K562 (cell line): ENCODE measurements at regions not wholly inside any gene's neighbourhood (a gene's known extent, or its start where the extent isn't known, plus 50 kb on each side); places are given as distances from the start of the nearest gene placed in this dataset.

Source experiments
- ATAC-seq: fragments of 200-7000 bp; cut with Tn5 transposase; 3 replicates; pipeline ENCODE4 v1.9.1; 2020; ENCODE audit warnings: moderate library complexity
- BruUV-seq: library from RNA; stranded (reverse); fragments of 400-500 nt; replicated peaks from 2 replicates; lab custom pipeline; 2021; lab: Mats Ljungman, UMichigan
- CTCF ChIA-PET: fragments of 300-600 bp; formaldehyde crosslinking; extraction: SDS; loops from one replicate; lab custom pipeline; 2021; ENCODE audit warnings: low intra/inter-chr PET ratio; lab: Yijun Ruan, JAX
- POLR2A ChIA-PET: fragments of 300-600, 350-650 bp; sonication (Branson Sonifier 250); formaldehyde crosslinking; extraction: SDS; loops from one replicate; lab custom pipeline; 2021; ENCODE audit warnings: antibody characterized with exemption, inconsistent platforms; lab: Yijun Ruan, JAX
- DNase-seq, 4 experiments: peaks; one replicate each; pipeline versions ENCODE4 v3.0.0 to v3.0.0-alpha.2; 2011 to 2018; ENCODE audit warnings: low spot score in 3 of 4, mixed read lengths in 3 of 4; ENCODE audit errors: extremely low read depth in 1 of 4
- FAIRE-seq: peaks from 2 replicates; lab custom pipeline; 2011; peaks lifted over from hg19 to GRCh38; lab: Jason Lieb, UNC
- H2AFZ ChIP-seq: 2 replicates; pipeline ENCODE4 v1.6.0; 2011; ENCODE audit warnings: low read depth, low read length, control low read depth, inconsistent platforms
- H3K27ac ChIP-seq: fragments of 200-600 bp; 3 replicates; pipeline ENCODE4 v1.8.0; 2011; ENCODE audit warnings: low read depth, mild to moderate bottlenecking, control low read depth, inconsistent platforms, low read length, moderate library complexity, mixed read lengths; ENCODE audit errors: extremely low read depth
- H3K27me3 ChIP-seq, 2 experiments: fragments of 300-600 bp in 1 of 2; 2 replicates in 1 of 2; 3 replicates in 1 of 2; pipeline versions ENCODE4 v1.6.0 to v1.8.0; 2011; ENCODE audit warnings: inconsistent platforms in 2 of 2, low read length in 2 of 2, mild to moderate bottlenecking in 1 of 2, mixed read lengths in 1 of 2, moderate library complexity in 1 of 2; ENCODE audit not compliant: control insufficient read depth in 2 of 2, insufficient read depth in 2 of 2
- H3K36me3 ChIP-seq: fragments of 300-600 bp; 3 replicates; pipeline ENCODE4 v1.8.0; 2011; ENCODE audit warnings: mild to moderate bottlenecking, low read length, inconsistent platforms; ENCODE audit not compliant: control insufficient read depth, insufficient read depth
- H3K4me1 ChIP-seq, 2 experiments: fragments of 200-600 bp in 1 of 2; replicated peaks in 1 of 2; 2 replicates in 1 of 2; 3 replicates in 1 of 2; pipeline versions ENCODE4 v1.5.1 to v1.8.0; 2011; ENCODE audit warnings: inconsistent platforms in 2 of 2, low read length in 2 of 2, mild to moderate bottlenecking in 1 of 2, mixed read lengths in 1 of 2, moderate library complexity in 1 of 2; ENCODE audit not compliant: control insufficient read depth in 2 of 2, insufficient read depth in 2 of 2
- H3K4me2 ChIP-seq: 2 replicates; pipeline ENCODE4 v1.6.1; 2011; ENCODE audit warnings: low read length, control low read depth, inconsistent platforms, mixed read lengths; ENCODE audit not compliant: insufficient read depth
- H3K4me3 ChIP-seq: fragments of 200-600 bp; sonication (generic), shearing (Covaris generic); 2 replicates; pipeline ENCODE4 v1.5.1; 2016; ENCODE audit warnings: control low read depth, inconsistent platforms
- H3K79me2 ChIP-seq: fragments of 200-600 bp; 3 replicates; pipeline ENCODE4 v1.8.0; 2011; ENCODE audit warnings: low read length, inconsistent platforms; ENCODE audit not compliant: control insufficient read depth, insufficient read depth
- H3K9ac ChIP-seq, 2 experiments: 2 replicates each; pipeline versions ENCODE4 v1.6.0 to v1.6.1; 2011; ENCODE audit warnings: low read depth in 2 of 2, low read length in 2 of 2, control low read depth in 1 of 2, inconsistent platforms in 1 of 2, mild to moderate bottlenecking in 1 of 2, mixed read lengths in 1 of 2; ENCODE audit not compliant: insufficient read depth in 1 of 2
- H3K9me1 ChIP-seq: one replicate; pipeline ENCODE4 v1.6.0; 2011; ENCODE audit warnings: inconsistent platforms, mild to moderate bottlenecking, low read length, moderate library complexity; ENCODE audit not compliant: control insufficient read depth, insufficient read depth
- H3K9me3 ChIP-seq: replicated peaks from 2 replicates; pipeline ENCODE4 v1.5.1; 2011; ENCODE audit warnings: low read depth, low read length, inconsistent platforms; ENCODE audit not compliant: control insufficient read depth, insufficient read depth
- H4K20me1 ChIP-seq: replicated peaks from 2 replicates; pipeline ENCODE4 v1.6.1; 2011; ENCODE audit warnings: low read length, inconsistent platforms, mixed read lengths; ENCODE audit not compliant: control insufficient read depth, insufficient read depth
- KLF10 ChIP-seq: fragments of 250-450 bp; sonication (Bioruptor Pico); IDR thresholded peaks from 2 replicates; pipeline ENCODE4 v1.6.1; 2021; ENCODE audit warnings: matching md5 sums
- PRPF4 ChIP-seq: fragments of 200-400 bp; formaldehyde crosslinking; IDR thresholded peaks from one replicate; pipeline ENCODE4 v1.6.1; 2017; ENCODE audit warnings: low read length, low read depth, mild to moderate bottlenecking; ENCODE audit not compliant: insufficient read depth, poor library complexity, severe bottlenecking
- ZNF384 ChIP-seq: IDR thresholded peaks from 2 replicates; pipeline ENCODE4 v1.6.1; 2012; ENCODE audit warnings: low read depth, low read length, improper control_type of control experiment
- WGBS: fragments of 100-300 bp; shearing (Covaris generic); methylation state at CpG from one replicate; pipeline ENCODE4 v1.1.6; 2016; ENCODE audit warnings: low coverage, mixed read lengths; ENCODE audit not compliant: insufficient coverage; ENCODE audit errors: missing lambda C conversion rate; 5-methylcytosine and 5-hydroxymethylcytosine counted together
- in situ Hi-C: fragments of 300-500 bp; cut with MboI; formaldehyde crosslinking; loops from 4 replicates; pipeline ENCODE4 v1.15.0; 2018; ENCODE audit warnings: inconsistent platforms, mixed read lengths
- intact Hi-C: fragments of 100-400 bp; cut with micrococcal nuclease; formaldehyde crosslinking; loops from 2 replicates; pipeline ENCODE4 v1.14.2; 2022
- TF ChIP-seq, protein P1 (sequence below), 2 experiments: fragments of 450-650 bp; formaldehyde crosslinking in 1 of 2; IDR thresholded peaks; 2 replicates each; pipeline versions ENCODE4 v1.4.0 to v1.6.1; 2014 to 2020; ENCODE audit warnings: mild to moderate bottlenecking in 2 of 2, borderline replicate concordance in 1 of 2, low read depth in 1 of 2
- TF ChIP-seq, protein P2 (sequence below), 2 experiments: fragments of 450-650 bp in 1 of 2; sonication (generic) in 1 of 2; formaldehyde crosslinking in 1 of 2; IDR thresholded peaks in 1 of 2; conservative IDR thresholded peaks in 1 of 2; 2 replicates each; pipeline versions ENCODE4 v1.6.1 to v1.8.1; 2016 to 2023; ENCODE audit warnings: mild to moderate bottlenecking in 2 of 2, moderate library complexity in 2 of 2, inconsistent platforms in 1 of 2, missing genetic modification reagents in 1 of 2
- TF ChIP-seq, protein P3 (sequence below): fragments of 250-450 bp; sonication (Bioruptor Pico); IDR thresholded peaks from 2 replicates; pipeline ENCODE4 v1.5.0; 2021

GRCh38 chr19:31674503-31675192, 325.4 kb upstream of the TSHZ3 start:
- H3K27ac ChIP-seq: no peak overlapping the region
- no peak for TF ChIP-seq PRPF4
- TF ChIP-seq, protein P1, sequence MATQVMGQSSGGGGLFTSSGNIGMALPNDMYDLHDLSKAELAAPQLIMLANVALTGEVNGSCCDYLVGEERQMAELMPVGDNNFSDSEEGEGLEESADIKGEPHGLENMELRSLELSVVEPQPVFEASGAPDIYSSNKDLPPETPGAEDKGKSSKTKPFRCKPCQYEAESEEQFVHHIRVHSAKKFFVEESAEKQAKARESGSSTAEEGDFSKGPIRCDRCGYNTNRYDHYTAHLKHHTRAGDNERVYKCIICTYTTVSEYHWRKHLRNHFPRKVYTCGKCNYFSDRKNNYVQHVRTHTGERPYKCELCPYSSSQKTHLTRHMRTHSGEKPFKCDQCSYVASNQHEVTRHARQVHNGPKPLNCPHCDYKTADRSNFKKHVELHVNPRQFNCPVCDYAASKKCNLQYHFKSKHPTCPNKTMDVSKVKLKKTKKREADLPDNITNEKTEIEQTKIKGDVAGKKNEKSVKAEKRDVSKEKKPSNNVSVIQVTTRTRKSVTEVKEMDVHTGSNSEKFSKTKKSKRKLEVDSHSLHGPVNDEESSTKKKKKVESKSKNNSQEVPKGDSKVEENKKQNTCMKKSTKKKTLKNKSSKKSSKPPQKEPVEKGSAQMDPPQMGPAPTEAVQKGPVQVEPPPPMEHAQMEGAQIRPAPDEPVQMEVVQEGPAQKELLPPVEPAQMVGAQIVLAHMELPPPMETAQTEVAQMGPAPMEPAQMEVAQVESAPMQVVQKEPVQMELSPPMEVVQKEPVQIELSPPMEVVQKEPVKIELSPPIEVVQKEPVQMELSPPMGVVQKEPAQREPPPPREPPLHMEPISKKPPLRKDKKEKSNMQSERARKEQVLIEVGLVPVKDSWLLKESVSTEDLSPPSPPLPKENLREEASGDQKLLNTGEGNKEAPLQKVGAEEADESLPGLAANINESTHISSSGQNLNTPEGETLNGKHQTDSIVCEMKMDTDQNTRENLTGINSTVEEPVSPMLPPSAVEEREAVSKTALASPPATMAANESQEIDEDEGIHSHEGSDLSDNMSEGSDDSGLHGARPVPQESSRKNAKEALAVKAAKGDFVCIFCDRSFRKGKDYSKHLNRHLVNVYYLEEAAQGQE (IDR thresholded peaks at IDR 0.05; ENCODE audit: borderline replicate concordance): no peak
- TF ChIP-seq, protein P1 (CRISPR knock-in tag; IDR thresholded peaks at IDR 0.05; ENCODE audit: low read depth): no peak
- TF ChIP-seq KLF10 (CRISPR knock-in tag): no peak
- TF ChIP-seq ZNF384: no peak
- TF ChIP-seq, protein P2, sequence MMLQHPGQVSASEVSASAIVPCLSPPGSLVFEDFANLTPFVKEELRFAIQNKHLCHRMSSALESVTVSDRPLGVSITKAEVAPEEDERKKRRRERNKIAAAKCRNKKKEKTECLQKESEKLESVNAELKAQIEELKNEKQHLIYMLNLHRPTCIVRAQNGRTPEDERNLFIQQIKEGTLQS (IDR thresholded peaks at IDR 0.05): no peak
- TF ChIP-seq, protein P2 (CRISPR knock-in tag; conservative IDR thresholded peaks at IDR 0.05): no peak
- TF ChIP-seq, protein P3, sequence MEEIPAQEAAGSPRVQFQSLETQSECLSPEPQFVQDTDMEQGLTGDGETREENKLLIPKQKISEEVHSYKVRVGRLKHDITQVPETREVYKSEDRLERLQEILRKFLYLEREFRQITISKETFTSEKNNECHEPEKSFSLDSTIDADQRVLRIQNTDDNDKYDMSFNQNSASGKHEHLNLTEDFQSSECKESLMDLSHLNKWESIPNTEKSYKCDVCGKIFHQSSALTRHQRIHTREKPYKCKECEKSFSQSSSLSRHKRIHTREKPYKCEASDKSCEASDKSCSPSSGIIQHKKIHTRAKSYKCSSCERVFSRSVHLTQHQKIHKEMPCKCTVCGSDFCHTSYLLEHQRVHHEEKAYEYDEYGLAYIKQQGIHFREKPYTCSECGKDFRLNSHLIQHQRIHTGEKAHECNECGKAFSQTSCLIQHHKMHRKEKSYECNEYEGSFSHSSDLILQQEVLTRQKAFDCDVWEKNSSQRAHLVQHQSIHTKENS (CRISPR knock-in tag): no peak
- TF ChIP-seq, all 486 proteins: peak for 0
- no peak overlapping the region for H2AFZ ChIP-seq
- H3K9me1 ChIP-seq: no peaks in the 10 kb centered on the region
- no peak overlapping the region for H3K9ac ChIP-seq
- no peaks in the 10 kb centered on the region for H3K4me1 ChIP-seq
- H3K27me3 ChIP-seq: no peaks in the 10 kb centered on the region; a peak in 1 of 5 replicates
- FAIRE-seq: no peak
- H3K36me3 ChIP-seq: no peaks in the 10 kb centered on the region
- H3K4me2 ChIP-seq: no peak overlapping the region
- intact Hi-C loops (loop anchor here (5.0 to 10.0 kb wide), 2 partner anchors 368 to 550 kb away; no protein-coding TSS in a partner anchor), in situ Hi-C loops (no loop called here)
- no TSS peak for BruUV-seq
- ChIA-PET POLR2A (no interaction called here), CTCF (no interaction called here)
- WGBS: 1% methylated on average over 9 of the region's 11 CpGs
- DNase-seq: no peak
- no peaks in the 10 kb centered on the region; the same call in 1 of the 2 replicates for H4K20me1 ChIP-seq
- no peaks in the 10 kb centered on the region for H3K79me2 ChIP-seq
- no peak overlapping the region for H3K4me3 ChIP-seq
- no peaks in the 10 kb centered on the region for H3K9me3 ChIP-seq
- ATAC-seq: no peak
